GM21737 (cell line): ENCODE measurements at regions not wholly inside any gene's neighbourhood (a gene's known extent, or its start where the extent isn't known, plus 50 kb on each side); places are given as distances from the start of the nearest gene placed in this dataset.
"Not testable (repeated sequence)": the region's sequence is repeated elsewhere in the genome, so short reads cannot be mapped to it uniquely, and the experiment has no call there.

Source experiments
- ATAC-seq: cut with Tn5 transposase; IDR thresholded peaks from one replicate; pipeline ENCODE4 v1.9.1; 2021; ENCODE audit warnings: mild to moderate bottlenecking, moderate library complexity; ENCODE audit not compliant: unreplicated experiment

DNA sequence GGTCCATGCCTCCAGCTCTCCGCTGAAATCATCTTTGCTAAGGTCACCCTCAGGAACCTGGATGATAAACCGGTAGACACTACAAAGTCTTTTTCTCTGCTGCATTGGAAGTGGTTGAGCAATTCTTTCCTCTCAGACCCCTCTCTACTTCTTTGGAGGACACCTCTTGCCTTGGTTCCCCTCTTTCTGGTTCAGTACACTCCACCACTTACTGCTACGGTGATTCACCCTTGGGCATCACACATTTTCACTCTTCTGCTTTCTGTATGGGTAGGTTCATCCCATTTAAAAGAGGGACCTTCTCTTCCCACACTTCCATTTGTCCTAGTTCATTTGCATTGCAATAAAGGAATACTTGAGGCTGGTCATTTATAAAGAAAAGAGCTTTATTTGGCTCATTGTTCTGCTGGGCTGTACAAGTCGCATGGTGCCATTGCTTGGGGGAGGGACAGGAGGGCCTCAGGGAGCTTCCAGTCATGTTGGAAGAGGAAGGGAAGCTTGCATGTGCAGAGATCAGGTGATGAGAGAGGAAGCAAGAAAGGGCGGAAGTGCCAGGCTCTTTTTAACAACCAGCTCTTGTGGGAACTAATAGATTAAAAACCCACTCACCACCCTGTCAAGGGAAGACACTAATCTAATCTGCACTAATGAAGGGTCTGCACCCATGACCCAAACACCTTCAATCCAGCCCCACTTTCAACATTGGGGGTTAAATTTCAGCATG lies 149.7 kb upstream of the TMEM170B start:
- ATAC-seq, result no peak

DNA sequence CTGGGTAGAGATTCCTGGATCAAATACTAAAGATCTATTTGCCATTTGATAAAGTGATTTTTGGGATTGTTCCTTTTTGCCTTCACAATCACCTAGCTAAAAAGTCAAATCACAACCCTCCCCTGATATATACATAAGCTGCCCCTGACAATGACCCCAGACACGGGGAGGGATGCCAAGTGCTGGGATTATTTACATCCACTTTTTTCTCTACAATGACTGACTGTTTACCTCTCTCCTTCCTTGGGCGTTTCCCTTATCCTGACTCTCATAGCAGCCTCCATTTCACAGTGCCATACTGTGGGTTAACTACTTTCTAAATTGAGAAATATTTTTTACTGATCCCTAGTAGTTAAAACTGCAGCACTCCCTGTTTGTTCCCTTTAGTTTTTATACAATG lies 150.8 kb upstream of the TMEM170B start:
- ATAC-seq, result no peak

DNA sequence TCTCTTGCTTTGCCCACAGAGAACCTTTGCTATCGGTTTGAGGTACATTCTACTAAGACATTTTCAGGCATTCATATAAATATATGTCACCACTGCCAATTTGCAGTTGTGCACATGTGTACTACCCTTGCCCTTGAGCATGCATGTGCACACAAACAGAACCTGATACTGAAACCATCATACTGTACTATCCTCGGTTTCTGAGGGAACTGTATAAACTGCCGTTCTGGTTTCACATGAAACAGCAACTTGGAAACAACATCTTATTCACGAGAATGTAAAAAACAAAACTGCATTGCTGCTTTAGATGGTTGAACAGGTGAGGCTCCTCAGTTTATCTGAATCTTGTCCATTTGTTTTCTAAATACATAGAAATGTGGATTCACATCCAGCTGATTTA lies 151.2 kb upstream of the TMEM170B start:
- ATAC-seq, result peak; percentile 60

- ATAC-seq, result no peak
Measured at GRCh38 chr6:11384531-11385309, 152.3 kb upstream of the NEDD9 start.

- ATAC-seq, result peak; percentile 78
Measured at GRCh38 chr6:11381801-11382513, 149.5 kb upstream of the NEDD9 start.

DNA sequence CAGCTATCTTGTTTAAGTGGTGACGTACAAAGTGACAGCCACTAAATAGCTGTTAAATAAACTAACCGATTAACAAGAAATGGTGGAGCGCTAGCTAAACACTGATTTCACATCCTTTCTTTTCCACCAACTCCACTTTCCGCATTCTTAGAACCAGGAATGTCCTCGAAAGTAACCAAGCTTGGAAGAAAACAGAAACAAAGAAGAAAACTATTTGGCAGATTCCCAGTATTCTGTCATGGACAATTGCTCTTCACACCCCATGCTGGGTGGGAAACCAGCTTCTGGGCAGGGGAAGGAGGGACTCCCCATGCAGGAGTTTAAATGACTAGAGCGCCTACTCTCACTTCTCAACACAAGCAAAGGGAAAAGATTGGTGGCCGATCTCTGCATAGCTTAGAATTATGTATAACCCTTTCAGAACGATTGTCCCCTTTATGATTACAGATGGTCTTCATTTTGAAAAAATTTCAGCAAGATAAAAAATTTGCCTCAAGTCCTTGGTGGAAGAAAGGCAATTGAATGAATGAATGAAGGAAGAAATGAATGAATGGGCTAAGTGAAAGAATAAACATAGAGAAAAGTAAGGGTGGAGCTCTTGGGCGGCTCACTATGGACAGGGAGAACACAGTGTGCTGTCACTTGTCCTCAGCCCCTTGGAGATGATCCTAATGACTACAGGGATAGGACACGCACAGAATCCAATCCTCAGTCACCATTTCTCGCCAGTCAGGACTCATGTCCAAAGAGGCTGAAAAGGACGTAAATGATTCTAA lies 148.7 kb upstream of the NEDD9 start:
- ATAC-seq, result no peak

GRCh38 chr6:11380549-11380948 lies 148.1 kb upstream of the NEDD9 start:
- no peak for ATAC-seq

DNA sequence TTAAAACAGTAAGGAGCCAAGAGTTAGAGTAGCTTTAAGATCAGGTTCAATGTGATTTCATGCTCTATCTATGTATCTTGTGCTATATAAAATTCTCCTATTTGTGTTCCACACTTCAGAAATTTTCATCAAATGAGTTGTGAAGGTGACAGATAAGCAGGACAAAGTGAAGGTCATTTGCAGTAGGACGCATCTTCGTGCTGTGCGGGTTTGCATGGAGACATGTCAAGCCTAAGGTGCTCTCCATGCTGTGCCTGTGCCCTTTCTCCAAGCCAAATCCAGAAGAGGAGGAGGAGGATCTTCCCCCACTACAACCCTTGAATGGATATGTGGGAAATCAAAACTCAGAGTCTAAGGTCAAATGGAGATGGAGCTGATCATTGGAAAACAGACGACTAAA lies 147.3 kb upstream of the NEDD9 start:
- no peak for ATAC-seq

- ATAC-seq, result no peak
Measured at GRCh38 chr6:11378639-11379038, 146.2 kb upstream of the NEDD9 start.

- peak; percentile 87 for ATAC-seq
Measured at GRCh38 chr6:11374036-11375010, 141.9 kb upstream of the NEDD9 start.

DNA sequence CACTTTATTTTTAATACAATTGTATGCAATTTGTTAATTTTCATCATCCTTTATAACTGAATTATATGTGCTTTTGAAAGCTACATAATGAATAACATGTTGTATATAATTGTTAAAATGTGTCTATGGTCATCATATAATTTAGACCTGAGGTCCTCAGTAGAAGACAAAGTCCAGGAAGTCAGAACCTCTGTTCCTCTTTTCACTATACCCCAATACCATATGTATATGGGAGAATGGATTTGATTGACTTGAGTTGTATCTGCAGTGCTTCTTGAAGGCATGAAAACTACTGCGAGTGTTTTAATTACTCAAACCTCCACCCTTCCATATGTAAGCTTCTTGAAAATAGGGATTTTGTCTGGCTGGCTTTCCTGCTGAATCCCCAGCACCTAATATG lies 140.7 kb upstream of the NEDD9 start:
- ATAC-seq, result no peak

DNA sequence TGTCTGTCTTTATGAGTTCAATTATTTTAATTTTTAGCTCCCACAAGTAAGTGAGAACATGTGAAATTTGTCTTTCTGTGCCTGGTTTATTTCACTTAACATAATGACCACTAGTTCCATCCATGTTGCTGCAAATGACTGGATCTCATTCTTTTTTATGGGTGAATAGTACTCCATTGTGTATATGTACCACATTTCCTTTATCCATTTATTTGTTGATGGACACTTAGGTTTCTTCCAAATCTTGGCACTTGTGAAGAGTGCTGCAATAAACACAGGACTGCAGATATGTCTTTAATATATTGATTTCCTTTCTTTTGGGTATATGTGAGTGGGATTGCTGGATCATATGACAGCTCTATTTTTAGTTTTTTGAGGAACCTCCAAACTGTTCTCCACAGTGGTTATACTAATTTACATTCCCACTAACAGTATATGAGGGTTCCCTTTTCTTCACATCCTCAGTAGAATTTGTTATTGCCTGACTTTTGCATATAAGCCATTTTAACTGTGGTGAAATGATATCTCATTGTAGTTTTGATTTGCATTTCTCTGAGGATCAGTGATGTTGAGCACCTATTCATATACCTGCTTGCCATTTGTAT lies 139.8 kb upstream of the NEDD9 start:
- ATAC-seq, result not testable (repeated sequence)

- ATAC-seq, result no peak
Measured at GRCh38 chr6:11370191-11371018, 137.9 kb upstream of the NEDD9 start.

GRCh38 chr6:11368760-11369159 lies 136.3 kb upstream of the NEDD9 start:
- no peak for ATAC-seq

DNA sequence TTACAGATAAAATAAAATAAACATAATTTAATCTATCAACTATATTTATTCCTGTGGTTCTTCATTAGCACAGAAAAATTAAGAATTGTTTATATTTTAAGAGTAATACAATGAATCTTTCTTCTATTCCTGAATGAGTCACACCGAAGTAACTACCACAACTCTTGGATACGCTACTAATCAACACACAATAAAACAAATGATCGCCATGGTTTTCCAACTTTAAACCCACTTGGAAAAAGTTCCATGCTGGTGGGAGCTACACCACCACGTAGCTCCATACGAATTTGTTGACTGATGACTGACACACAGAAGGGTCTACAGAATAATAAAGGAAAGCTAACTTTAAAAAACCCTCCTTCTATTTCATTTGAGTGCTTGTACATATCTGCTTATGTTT lies 135.8 kb upstream of the NEDD9 start:
- no peak for ATAC-seq

DNA sequence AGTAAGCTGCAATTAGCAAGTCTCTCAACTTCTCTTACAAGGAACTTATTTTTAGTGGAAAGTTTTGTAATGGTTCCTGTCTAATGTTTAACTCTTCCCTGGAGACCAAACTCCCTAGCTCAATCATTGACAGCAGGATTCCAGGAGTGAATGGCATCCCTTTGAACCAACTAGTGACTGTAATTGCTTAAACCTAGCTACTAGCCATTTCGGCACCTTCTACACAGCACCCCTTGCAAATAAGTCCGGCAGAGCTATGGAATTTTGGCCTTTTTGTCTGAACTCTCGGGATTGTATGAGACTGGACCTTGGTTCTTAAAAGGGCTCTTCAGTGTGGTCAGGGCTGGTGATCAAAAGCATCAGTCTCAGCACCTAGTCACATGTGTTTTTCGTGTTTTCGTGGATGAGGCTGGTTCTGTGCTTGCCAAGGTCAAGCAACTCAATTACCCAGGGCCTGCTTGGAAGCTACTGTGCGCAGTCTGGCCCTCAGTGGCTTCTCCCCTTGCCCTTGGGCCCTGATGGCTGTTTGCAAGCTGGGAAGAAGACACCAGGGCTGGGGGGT lies 135.3 kb upstream of the NEDD9 start:
- ATAC-seq, result no peak

GRCh38 chr6:11366934-11367637 lies 134.6 kb upstream of the NEDD9 start:
- ATAC-seq, result no peak
